OCI-LY1 (cell line): ENCODE measurements at regions not wholly inside any gene's neighbourhood (a gene's known extent, or its start where the extent isn't known, plus 50 kb on each side); places are given as distances from the start of the nearest gene placed in this dataset.

Source experiments
- EZH2 ChIP-seq: fragments of 200-600 bp; sonication (generic), shearing (Covaris generic); IDR thresholded peaks from 2 replicates; pipeline ENCODE4 v1.8.0; 2017; ENCODE audit warnings: borderline replicate concordance, mixed run types, mild to moderate bottlenecking, antibody characterized with exemption, low read length, moderate library complexity, mixed read lengths
- TF ChIP-seq, protein P1 (sequence below): fragments of 200-600 bp; sonication (generic), shearing (Covaris generic); IDR thresholded peaks from 2 replicates; pipeline ENCODE4 v1.5.1; 2017; ENCODE audit warnings: mild to moderate bottlenecking, antibody characterized with exemption, low read length, moderate library complexity, mixed read lengths

DNA sequence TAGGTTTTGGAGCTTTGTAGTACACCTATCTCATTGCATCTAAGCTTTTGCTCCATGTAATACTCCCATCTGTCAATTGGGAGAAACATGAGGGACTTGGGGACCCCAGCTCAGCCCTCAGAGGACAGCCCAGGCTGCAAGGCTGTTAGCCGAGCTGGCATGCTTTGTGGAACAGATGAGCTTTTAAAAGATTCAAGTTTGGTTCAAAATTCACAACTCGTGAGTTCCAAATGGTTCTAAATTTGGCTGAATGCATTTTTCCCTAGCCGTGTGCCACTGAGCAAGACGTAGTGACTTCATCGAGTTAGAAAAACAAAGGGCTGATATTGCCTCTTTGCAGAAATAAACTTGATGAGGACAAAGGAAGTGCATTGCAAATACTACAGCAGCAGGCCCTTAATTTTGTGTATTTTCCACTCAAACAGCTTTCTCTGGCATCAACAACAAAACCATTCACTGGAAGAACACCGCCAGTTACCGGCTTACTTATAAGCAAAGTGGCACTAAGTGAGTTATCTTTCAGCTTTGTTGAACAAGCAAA lies 165.0 kb upstream of the HS3ST1 start:
- TF ChIP-seq, protein P1, sequence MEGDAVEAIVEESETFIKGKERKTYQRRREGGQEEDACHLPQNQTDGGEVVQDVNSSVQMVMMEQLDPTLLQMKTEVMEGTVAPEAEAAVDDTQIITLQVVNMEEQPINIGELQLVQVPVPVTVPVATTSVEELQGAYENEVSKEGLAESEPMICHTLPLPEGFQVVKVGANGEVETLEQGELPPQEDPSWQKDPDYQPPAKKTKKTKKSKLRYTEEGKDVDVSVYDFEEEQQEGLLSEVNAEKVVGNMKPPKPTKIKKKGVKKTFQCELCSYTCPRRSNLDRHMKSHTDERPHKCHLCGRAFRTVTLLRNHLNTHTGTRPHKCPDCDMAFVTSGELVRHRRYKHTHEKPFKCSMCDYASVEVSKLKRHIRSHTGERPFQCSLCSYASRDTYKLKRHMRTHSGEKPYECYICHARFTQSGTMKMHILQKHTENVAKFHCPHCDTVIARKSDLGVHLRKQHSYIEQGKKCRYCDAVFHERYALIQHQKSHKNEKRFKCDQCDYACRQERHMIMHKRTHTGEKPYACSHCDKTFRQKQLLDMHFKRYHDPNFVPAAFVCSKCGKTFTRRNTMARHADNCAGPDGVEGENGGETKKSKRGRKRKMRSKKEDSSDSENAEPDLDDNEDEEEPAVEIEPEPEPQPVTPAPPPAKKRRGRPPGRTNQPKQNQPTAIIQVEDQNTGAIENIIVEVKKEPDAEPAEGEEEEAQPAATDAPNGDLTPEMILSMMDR, result no peak
- no peak for TF ChIP-seq EZH2
